Activated CD8-positive, alpha-beta memory T cell treated with anti-CD3 and anti-CD28 coated beads for 36 hours (primary cell): ENCODE measurements at regions not wholly inside any gene's neighbourhood (a gene's known extent, or its start where the extent isn't known, plus 50 kb on each side); places are given as distances from the start of the nearest gene placed in this dataset.
"Not testable (repeated sequence)": the region's sequence is repeated elsewhere in the genome, so short reads cannot be mapped to it uniquely, and the experiment has no call there.

ENCODE experiments used
- CTCF ChIA-PET: fragments of 350-600 bp; sonication (Branson Sonifier 250); formaldehyde crosslinking; loops from one replicate; lab custom pipeline; 2021; ENCODE audit warnings: antibody characterized with exemption; lab: Charles Lee
- POLR2A ChIA-PET: fragments of 350-600 bp; sonication (Branson Sonifier 250); formaldehyde crosslinking; loops from one replicate; lab custom pipeline; 2021; ENCODE audit warnings: antibody characterized with exemption; lab: Charles Lee

DNA sequence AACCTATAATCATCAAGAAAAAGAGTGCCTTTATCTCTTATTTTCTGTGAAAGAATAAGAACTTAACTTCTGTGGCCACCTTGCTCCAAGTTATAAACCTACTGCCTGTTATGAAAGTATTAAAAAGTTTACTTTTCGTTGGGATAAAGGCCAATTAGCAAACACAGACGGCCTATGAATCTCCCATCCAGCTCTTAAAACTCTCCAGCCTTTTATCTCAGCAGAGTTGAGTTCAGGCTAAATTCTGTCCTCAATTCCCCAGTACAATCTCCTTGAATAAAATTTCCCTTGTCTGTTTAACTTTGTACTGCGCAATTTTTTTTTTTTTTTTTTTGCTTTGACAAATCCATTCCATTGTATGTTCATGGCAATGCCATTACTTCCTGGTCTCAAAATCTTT is 1058.4 kb downstream of the SLITRK5 start:
- POLR2A ChIA-PET = no interaction called here
- CTCF ChIA-PET = interaction anchor here (0.5 kb wide), 1 partner anchor 279 kb away, joined by 3 read pairs; no protein-coding TSS in a partner anchor

DNA sequence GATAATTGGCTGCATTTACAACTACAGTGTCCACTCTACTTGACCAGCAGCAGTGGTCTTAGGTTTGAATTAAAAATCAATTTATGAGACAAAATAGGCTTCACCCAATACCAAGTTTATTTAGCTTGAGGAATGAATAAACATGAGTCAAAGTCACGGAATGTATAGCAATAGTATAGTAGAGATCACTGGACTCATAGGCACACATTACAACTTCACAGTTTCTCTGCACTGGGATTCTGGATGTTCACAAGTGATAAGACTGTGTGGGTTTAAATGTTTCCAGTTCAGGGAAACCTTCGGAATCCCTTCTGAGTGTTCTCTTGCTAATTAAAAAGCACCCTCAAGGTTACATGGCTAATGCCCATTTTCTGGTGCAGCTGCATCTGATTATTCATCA is 1064.9 kb downstream of the SLITRK5 start:
- ChIA-PET POLR2A (no interaction called here), CTCF (no interaction called here)

DNA sequence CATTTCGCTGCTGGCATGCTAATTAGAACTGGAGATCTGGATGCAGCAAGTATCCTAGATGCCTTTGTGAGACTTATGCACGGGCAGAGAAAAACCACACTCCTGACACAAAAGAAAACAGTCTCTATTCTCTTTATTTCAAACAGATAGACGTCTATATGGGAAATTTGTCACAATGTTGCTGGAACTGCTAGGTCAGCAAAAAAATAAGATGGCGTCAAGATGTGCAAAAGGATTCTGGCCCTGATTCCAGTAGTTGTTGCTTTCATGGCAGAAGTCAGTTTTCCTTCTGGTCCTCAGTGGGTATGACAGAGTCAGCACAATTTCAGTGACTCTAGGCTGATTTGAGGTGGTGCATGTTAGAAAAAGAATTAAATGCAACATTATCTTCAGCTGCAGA is 1068.0 kb downstream of the SLITRK5 start:
- CTCF ChIA-PET = no interaction called here
- POLR2A ChIA-PET = no interaction called here

DNA sequence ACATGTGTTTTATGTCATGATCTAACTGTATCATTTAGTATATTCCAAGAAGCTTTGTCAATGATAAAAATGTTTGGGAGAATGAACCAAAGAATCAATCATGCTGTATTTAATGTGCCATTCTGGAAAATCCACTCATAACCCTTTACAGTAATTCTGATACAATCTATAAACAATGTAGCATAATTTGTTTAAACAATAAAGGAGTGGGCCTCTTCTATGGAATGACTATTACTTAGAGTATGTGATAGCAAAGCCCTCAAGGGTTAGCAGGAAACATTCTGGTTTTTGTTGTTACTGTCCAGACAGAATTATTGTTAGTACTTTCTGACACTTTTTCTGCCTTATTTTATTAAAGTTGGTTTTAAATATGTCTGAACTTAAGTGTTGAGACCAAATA is 1073.1 kb downstream of the SLITRK5 start:
- ChIA-PET CTCF (no interaction called here), POLR2A (no interaction called here)

DNA sequence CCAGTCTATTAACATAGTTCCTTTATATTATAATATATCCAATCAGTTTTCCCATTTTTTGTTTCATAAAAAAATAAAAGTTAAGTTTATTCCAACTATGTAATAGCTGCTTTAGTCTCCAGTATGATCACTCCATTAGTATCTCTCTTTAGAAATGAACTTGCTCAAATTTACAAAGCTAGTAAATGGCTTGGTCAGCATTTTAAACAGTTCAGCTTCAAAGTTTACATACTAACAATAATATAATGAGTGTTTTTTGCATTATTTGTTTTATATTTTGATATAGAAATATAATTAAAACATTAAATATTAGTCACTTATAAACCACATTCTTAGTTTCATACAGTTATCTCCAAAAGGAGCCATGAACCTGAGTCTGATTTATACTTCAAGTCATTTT is 1073.8 kb downstream of the SLITRK5 start:
- ChIA-PET CTCF (no interaction called here), POLR2A (no interaction called here)

DNA sequence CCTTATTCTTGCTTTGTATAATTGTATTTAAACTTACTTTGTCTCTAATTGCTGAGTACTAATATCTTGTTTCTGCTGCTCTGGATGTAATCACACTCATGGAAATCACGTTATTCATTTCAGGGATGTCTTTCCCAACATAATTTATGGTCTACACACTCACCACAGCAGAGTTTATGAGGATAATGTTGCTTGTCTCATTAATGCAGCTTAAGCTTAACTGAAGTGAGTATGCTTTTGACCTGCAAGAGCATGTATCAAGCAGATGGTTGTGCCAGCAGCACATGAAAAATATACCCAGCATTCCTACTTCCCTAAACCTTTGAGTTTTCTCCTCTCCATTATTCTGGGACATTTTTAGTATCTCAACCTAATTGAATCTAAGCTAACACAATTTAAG is 1080.9 kb downstream of the SLITRK5 start:
- CTCF ChIA-PET = no interaction called here
- POLR2A ChIA-PET = no interaction called here

DNA sequence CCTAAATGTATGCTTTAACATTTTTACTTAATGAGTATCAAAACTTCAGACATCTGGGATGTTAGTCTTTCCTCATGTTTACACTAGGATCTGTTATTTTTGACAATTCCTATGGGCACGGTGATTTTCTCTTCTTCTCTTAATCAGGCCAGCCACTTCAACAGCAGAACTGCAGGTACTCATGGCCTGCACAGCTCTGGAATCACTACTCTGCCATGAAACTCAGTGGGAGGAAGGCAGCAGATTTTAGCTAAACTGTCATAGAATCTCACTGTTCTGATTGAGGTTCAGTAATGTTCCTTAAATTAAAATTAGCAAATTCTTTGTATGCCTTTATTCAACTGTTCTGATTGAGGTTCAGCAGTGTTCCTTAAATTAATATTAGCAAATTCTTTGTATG is 1083.0 kb downstream of the SLITRK5 start:
- POLR2A ChIA-PET = no interaction called here
- CTCF ChIA-PET = no interaction called here

DNA sequence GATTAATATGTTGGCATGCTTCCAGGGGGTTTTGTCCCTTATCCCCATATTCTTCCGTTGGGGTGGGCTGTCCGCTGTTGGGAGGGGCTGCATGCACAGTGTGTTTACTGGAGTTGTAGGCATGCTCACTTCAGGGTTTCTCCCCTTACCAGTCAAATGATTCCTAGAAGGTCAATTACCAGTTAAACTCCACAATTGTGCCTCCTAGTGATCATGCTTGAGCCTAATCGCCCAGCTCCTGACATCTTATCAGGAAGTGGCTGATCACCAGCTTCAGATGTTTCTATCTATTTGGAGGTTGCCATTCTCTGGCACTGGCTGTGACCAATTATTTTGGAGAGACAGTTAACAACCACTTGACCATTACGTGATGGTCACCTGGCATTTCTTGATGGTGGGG is 1090.0 kb downstream of the SLITRK5 start:
- ChIA-PET CTCF (no interaction called here), POLR2A (no interaction called here)

DNA sequence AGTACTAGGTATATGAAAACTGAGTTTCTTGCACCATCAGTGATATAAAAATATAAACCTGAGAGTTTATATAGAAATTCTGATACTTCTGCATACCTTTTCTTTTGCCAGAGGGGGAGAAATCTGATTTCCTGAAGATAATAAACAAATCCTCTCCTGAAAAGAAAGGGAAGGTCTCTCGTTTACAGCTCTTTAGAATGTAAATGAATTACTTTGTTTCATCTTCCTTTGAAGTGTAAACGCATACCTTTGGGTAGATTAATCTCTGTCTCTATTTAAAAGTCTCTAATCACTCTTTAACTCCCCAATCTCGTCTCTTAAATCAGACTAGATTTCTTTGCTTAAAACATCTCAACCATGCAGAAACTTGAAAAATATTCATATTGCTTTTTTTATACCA is 1092.9 kb downstream of the SLITRK5 start:
- ChIA-PET CTCF (no interaction called here), POLR2A (no interaction called here)

DNA sequence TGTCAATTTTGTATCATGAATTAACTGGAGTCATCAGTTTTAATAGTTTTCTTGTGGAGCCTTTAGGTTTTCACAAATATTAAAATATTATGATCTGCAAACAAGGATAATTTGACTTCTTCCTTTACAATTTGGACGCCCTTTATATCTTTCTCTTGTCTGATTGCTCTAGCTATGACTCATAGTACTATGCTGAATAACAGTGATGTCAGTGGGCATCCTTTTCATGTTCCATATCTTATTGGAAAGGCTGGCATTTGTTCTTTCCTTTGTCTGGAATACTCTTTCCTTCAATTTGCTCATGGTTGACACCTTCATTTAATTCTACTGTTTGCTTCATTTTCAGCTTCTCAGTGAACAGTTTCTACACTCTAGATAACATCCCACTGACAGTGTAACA is 1129.3 kb downstream of the SLITRK5 start:
- CTCF ChIA-PET = no interaction called here

DNA sequence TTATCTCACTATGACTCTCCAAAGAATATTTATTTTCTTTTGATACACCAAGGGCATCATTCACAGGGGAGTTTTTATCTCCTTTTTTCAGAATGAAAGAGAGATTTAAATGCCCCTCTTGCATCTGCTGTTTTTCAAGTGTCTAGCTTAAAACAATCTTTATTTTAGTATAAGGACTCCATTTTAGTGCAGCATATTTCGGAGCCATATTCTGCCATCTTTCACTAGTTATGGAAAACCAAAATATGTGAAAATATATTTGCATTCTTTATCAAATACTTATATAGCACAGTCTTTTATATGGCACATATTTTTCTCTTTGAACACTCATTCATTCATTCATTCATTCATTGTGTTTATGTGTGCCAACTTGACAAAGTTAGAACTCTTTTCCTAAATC is 1130.2 kb downstream of the SLITRK5 start:
- ChIA-PET CTCF (no interaction called here), POLR2A (no interaction called here)

More for the DNA sequence above, 1129.3 kb downstream of the SLITRK5 start:
- POLR2A ChIA-PET = no interaction called here

DNA sequence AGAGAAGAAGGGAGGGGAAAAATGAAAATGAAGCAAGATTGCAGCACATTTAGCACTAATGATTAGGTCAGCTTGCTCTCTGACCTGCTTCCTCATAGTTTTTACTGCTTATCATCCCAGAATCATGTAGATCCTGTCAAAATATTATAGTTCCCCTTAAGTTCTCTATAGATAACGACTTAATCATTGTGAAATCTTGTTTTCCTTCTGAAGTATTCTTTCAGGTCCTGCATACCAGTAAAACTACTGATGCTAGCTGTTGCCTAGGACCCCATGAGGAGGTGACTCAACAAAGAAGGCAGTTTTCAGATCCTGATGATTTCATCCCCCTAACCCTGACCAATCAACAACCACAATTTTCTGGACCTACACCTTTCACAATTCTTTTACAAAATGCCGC is 1131.7 kb downstream of the SLITRK5 start:
- ChIA-PET POLR2A (no interaction called here), CTCF (no interaction called here)

DNA sequence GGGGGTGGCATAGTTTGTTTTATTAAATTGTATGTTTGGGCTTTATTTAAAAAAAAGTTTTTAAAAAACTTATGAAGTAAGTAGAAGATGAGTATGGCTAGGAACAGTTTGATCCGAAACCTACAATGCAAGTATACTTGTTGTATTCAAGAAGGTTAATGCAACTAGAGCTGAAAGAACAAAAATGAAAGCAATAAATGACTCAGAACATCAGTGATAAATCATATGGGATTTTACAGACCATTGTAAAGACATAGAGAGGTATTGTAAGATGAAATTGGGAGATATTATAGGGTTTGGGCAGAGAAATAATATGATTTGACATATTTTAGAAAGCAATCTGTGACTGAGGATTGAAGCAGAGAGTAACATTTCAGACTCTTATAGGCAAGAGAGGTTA is 1135.3 kb downstream of the SLITRK5 start:
- POLR2A ChIA-PET = no interaction called here
- CTCF ChIA-PET = no interaction called here

DNA sequence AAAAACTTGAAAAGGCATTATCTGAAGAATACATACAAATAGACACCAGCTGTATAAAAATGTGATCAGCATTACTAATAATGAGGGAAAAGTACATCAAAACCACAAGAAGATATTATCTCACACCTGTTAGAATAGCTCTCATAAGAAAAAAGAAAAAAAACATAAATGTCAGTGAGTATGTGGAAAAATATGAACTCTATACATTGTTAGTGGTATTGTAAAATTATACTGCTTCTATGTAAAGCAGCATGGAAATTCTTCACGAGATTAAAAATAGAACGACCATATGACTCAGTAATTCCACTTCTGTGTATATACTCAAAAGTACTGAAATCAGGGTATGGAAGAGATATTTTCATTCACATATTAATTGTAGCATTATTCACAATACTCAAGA is 1146.4 kb downstream of the SLITRK5 start:
- CTCF ChIA-PET = no interaction called here
- POLR2A ChIA-PET = no interaction called here

DNA sequence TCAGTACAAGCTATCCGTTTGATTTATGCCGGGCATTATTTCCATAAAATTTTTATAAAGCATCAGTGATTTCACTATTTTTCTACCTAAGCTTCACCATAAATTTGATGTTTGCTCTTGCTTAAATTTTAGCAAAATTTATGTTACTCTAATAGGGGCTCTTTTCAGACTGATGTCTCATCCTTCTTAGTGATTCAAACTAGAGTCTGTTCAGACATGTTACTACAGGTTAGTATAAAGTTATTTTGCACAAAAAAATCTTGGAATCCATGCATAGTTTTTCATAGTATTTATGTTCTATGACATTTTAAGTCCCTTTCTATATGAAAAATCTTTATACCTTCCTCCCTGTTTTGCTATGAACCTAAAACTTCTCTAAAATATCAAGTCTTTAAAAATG is 1151.9 kb downstream of the SLITRK5 start:
- CTCF ChIA-PET = no interaction called here
- POLR2A ChIA-PET = no interaction called here

DNA sequence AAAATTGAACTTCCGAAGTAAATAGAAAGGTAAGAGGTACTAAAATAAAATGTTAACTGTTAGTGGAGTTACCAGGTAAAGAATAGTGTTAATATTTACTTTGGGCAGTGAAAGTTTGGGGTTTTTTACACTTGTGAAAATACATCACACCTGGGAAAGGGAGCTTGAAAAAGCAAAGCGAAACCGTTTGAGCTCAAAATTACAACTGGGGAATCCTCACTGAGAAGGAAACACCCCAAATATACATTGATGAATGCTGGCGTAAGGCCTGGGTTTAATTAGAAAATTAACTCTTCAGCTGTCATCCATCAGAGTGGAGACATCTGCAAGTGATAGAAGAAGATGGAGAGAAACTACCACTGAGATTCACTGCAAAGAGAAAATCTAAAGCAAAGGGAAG is 1153.0 kb downstream of the SLITRK5 start:
- POLR2A ChIA-PET = no interaction called here
- CTCF ChIA-PET = no interaction called here

DNA sequence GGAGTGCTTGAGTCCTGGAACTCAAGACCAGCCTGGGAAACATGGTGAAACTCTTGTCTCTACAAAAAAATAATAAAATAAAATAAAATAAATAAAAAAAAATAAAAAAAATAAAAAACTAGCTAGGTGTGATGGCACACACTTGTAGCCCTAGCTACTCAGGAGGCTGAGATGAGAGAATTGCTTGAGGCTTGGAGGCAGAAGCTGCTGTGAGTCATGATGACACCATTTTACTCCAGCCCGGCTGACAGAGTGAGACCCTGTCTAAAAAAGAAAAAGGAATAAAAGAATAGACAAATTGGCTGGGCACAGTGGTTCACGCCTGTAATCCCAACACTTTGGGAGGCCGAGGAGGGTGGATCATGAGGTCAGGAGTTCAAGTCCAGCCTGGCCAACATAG is 1168.9 kb downstream of the SLITRK5 start:
- ChIA-PET CTCF (no interaction called here), POLR2A (no interaction called here)

DNA sequence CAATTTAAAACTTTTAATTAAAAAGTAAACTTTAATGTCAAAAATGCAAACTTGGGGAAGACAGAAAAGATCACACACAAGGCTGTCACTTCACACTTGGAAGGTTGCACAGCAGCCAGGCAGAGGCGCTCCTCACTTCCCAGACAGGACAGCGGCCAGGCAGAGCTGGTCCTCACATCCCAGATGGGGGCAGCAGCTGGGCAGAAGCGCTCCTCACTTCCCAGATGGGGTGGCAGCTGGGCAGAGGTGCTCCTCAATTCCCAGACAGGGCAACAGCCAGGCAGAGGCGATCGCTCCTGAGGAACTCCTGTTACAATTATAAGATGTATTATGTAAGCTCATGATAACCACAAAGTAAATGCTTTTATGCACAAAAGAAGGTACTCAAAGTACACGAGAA is 1181.1 kb downstream of the SLITRK5 start:
- POLR2A ChIA-PET, CTCF ChIA-PET: not testable (repeated sequence)

DNA sequence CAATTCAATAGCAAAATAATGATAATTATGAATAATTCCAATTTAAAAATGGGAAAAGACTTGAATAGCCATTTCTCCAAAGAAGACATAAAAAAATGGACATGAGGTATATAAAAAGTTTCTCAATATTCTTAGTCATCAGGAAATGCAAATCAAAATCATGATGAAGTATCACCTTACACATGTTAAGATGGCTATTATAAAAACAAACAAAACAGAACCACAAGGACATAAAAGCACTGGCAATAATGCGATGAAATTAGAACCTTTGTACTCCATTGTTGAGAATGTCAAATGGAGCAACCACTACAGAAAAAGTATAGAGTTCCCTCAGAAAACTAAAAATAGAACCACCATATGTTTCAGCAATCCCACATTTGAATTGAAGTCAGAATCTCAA is 1186.1 kb downstream of the SLITRK5 start:
- POLR2A ChIA-PET = no interaction called here

DNA sequence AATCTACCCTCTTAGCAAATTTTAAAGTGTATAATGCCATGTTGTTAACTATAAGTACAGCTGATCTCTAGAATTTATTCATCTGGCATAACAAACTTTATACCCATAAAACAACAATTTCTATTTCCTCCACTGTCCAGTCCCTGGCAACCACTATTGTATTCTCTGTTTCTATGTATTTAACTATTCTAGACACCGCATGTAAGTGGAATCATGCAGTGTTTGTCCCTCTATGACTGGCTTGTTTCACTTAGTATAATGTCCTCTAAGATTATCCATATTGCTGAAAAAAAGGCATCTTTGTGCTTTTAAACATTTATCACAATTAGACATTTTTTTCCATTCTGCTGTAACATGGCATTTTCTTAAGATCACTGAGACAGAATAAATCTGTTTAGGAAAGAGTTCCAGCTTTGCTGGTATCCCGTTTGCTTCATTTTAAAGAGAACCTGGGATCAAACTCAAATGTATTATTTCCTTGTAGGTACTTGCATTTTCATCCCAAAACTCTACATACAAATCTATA is 1191.0 kb downstream of the SLITRK5 start:
- POLR2A ChIA-PET = no interaction called here
- CTCF ChIA-PET = no interaction called here

More for the DNA sequence above, 1186.1 kb downstream of the SLITRK5 start:
- CTCF ChIA-PET = no interaction called here

DNA sequence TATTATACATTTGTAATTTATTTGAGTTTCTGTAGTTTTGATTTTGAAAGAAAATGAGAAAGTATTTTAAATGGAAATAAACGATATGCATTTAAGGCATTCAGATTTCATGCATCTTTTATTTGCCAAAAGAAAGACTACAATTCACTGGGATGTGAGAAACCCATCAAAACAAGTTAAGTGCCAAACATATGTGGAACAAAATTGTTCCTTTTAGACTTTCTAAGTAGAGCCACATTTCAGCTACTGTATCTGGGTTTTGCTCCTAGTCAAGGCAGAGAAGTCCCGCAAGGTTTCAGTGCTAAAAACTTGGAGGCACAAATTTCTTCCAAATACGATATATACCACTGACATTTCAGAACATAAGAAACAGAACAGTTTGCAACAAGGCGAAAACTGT is 1191.9 kb downstream of the SLITRK5 start:
- ChIA-PET POLR2A (no interaction called here), CTCF (no interaction called here)

DNA sequence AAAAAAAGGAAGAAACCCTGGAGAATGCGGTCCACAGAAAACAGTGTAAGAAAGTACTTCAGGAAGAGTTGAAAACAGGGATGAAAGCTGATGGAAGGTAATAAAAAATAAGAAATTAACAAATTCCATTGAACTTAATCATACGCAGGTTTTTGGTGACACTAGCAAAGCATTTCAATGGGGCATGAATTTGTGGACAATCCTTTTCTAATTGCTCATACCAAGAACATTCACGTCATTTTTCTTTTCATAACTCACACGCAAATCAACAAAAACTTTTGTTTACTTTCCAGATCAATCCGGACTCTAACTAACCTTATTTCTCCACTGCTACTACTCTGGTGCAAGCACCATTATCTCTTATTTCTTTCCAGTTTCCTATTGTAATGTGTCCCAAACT is 1195.0 kb downstream of the SLITRK5 start:
- ChIA-PET CTCF (no interaction called here), POLR2A (interaction anchor here (0.7 kb wide), 1 partner anchor 332 kb away, joined by 10 read pairs; no protein-coding TSS in a partner anchor)
